NCI-H2029 (cell line): ENCODE measurements at regions not wholly inside any gene's neighbourhood (a gene's known extent, or its start where the extent isn't known, plus 50 kb on each side); places are given as distances from the start of the nearest gene placed in this dataset.
A peak's percentile ranks its signal among the peaks of the same experiment; 100 is the strongest.

ENCODE experiments used
- DNase-seq: peaks from one replicate; lab custom pipeline; 2025; lab: John Stamatoyannopoulos, UW

GRCh38 chr15:69987492-69988489 lies 109.9 kb downstream of the TLE3 start:
- DNase-seq = no peak

GRCh38 chr15:69988541-69989225 lies 109.0 kb downstream of the TLE3 start:
- no peak for DNase-seq

DNA sequence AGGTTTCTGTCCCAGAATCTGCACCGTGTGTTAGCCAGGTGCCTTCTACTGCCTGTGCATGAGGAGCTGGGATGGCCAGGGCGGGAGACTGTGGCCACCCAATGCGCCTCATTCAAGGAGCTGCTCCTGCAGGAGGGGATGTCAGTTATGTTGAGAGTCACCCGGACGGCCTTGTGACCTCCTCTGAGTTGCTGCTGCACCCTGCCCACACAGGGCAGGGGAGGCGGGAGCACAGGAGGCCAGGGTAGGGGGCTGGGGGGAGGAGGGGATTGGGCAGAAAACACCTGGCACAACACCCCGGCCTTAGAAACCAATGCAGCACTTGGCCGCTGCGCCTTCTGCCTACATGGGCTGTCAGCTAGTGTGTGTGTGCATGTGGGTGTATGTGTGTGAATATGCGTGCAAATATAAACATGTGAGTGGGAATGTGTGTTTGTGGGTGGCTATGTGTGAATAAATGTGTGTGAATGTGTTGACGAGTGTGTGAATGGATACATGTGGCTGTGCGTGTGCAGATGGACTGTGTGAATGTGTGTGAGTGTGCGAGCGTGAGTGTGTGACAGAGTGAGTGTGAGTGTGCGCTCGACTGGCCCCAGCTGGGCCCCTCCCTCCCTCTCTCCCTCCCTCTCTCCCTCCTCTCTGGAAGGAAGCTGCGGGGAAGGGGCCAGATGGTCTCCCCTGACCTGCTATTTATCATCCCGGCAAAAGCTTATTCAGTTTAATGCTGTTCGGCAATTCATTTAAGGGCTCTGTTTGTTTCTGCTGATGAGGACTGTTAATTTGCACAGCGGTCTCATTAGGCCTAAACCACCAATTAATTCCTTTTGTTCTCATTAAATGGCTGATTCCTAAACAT lies 106.9 kb downstream of the TLE3 start:
- DNase-seq = no peak

GRCh38 chr15:69991551-69991980 lies 106.2 kb downstream of the TLE3 start:
- no peak for DNase-seq

- no peak for DNase-seq
These were observed 105.4 kb downstream of the TLE3 start for GRCh38 chr15:69992348-69992747.

DNA sequence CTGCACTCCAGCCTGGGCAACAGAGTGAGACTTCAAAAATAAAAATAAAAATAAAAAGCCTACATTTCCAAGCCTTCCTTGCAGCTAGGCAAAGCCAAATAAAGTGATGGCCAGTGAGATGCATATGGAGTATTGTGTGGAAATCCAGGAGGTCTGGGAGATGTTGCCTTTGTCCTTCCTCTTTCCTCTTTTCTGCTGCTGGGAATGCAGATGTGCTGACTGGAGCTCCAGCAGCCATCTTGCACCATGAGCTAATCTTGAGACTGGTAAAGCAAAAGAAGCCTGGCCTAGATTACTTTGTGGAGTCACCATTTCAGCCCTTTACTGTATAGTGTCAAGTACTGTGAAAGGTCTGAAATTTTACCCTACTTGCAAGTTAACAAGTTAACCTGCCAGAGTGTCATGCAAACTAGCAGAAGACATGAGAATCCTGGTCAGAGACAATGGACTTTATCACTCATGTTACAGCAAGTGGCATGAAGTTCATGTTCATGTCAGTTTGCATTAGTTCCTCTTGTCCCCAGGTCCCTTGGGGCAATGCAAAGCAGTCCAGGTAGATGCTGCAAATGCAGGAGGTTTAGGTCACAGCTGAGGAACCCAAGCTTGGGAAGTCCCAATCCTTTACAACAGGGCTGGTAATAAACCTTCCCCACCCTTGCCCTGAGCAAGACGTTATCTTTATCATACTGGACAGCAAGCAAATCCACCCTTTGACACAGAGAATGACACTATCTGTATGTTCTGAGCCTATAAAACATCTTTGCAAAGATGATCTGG lies 103.1 kb downstream of the TLE3 start:
- no peak for DNase-seq

DNA sequence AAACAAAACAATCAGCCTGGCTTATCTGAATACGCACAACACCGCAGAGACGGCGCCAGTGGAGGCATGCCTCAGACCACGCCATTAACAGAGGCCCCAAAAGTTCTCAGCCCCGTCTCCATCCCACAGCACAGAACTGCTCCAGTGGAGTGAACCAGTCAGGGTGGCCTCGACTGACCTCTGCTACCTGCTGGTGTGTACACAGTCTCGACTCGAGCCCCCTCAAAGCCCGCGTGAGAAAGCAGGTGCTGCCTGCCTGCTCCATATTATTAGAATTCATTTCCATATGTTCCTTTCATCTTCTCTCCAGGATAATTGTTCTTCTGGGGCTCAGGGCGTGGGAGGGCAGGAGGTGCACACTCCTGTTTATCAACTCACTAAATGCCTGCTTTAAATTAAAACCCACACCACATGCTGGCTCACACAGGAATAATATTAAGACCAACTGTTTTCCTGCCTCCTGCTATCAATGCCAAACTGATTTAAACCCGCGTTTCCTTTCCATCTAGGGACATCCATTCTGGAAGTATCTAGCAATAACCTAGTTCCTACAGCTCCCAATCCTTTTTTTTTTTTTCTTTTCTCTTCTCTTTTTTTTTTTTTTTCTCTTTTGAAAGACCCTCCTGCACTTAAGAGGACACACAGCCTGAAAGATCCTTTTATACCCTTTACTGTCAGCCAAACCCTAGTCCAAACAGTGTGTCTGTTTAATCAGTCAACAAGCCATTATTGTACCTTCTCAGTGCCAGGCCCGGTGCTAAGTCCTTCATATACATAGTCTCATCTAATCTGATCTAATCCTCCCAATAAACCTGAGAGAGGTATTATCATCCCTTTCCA lies 101.2 kb downstream of the TLE3 start:
- DNase-seq = no peak

DNA sequence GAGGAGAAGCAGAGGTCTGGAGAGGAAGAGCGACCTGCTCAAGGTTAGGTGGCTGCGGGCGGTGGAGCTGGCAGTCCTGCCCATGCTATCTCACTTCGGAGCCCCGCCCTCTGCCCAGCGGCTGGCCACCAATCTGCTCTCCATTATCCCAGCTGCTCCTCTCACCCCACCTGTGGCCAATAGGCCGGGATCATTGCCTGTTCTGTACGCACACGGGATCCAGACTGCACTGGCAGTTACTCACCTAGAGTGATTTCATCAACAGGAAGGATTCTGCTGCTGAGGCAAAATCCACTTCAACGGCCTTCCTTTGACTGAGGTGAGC lies 100.6 kb downstream of the TLE3 start:
- peak; percentile 81 for DNase-seq
